NOMO-1 (cell line): ENCODE measurements at regions not wholly inside any gene's neighbourhood (a gene's known extent, or its start where the extent isn't known, plus 50 kb on each side); places are given as distances from the start of the nearest gene placed in this dataset.
"Not testable (repeated sequence)": the region's sequence is repeated elsewhere in the genome, so short reads cannot be mapped to it uniquely, and the experiment has no call there.

Experiments
- DNase-seq, 2 experiments: peaks; one replicate each; lab custom pipeline; 2025; ENCODE audit not compliant: unreplicated experiment in 2 of 2; lab: John Stamatoyannopoulos, UW

DNA sequence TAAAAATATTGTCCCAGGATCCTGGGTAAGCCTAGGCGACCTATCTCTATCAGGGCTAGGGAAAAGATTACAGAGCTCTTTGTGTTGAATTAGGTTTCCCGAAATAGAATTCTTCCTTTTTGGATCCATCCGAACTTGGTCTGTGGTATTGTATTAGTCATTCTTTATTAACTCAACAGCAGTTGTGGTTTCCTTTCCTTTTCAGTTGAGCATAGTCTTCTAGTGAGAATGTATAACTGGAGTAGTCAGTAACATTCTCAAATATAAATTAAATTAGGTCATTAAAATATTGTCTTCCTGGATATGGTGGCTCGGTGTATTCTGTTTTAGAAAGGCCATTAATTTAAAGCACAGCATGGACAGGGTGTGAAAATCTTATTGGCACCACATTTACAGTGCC is 520.4 kb downstream of the NLGN4X start:
- DNase-seq: peak in 1 of 2 experiments; percentile 6

- no peak for DNase-seq
These were observed 525.8 kb downstream of the NLGN4X start for GRCh38 chrX:5702890-5703289.

GRCh38 chrX:5695971-5696370 is 532.7 kb downstream of the NLGN4X start:
- no peak for DNase-seq

DNA sequence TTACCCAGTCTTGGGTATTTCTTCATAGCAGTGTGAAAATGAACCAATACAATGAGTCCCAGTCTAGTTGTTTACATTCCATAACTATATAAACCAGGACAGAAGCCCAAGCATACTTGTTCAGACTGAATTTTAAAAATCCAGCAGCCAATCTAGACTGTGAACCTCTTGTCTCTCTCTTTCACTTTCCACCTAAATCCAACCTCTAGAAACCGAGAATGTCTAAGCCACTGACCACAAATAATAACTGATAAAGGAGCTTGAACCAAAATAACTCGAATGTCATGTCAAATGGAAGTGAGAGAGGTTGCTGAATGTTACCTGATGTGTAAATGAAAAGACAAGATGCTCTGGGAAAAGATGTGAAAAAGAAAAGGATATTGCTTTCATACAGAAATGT is 544.7 kb downstream of the NLGN4X start:
- DNase-seq: no peak

DNA sequence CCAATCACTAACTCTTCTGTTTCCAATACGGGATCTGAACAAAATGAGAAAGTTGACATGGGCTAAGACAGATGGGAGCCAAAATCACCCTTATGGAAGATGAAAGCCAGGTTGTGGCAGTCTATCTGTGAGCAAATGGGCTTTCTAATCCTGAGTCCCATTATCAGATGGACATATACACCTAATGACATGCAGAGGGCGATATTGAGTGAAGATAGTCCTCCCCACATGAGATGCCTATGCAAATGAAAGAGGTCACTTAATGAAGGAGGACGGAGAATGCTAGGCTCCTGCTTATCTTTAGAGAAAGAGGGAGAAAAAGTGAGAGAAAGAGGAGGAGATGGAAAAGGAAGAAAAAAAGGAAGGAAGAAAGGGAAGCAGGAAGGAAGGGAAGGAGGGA is 547.5 kb downstream of the NLGN4X start:
- DNase-seq: peak in 1 of 2 experiments; percentile 7

GRCh38 chrX:5674036-5674435 is 554.6 kb downstream of the NLGN4X start:
- DNase-seq: no peak

DNA sequence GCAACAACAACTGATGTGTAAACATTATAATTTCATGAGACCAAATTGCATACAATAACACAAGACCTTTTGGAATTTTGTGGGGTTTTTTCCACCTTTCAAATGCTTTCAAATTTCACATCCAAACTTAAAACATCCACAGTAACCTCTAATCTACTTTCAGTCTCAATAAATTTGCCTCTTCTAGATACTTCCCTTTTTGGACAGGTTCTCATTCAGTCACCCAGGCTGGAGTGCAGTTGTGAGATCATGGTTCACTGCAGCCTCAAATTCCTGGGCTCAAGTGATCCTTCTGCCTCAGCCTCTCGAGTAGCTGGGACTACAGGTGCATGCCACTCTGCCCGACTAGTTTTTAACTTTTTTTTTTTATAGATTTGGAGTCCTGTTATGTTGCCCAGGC is 556.6 kb downstream of the NLGN4X start:
- DNase-seq: no peak

DNA sequence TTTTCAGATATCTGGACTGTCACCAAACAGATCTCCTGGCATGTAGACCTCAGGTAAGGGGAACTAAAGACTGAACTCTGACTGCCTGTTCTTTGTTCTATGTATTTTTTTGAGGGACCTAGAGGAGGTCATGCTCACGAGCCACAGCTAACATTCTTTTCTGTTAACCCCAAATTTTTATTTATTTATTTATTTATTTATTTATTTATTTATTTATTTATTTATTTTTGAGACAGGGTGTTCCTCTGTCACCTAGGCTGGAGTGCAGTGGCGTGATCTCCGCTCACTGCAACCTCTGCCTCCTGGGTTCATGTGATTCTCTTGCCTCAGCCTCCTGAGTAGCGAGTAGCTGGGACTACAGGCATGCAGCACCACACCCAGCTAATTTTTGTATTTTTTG is 562.0 kb downstream of the NLGN4X start:
- DNase-seq: not testable (repeated sequence)

DNA sequence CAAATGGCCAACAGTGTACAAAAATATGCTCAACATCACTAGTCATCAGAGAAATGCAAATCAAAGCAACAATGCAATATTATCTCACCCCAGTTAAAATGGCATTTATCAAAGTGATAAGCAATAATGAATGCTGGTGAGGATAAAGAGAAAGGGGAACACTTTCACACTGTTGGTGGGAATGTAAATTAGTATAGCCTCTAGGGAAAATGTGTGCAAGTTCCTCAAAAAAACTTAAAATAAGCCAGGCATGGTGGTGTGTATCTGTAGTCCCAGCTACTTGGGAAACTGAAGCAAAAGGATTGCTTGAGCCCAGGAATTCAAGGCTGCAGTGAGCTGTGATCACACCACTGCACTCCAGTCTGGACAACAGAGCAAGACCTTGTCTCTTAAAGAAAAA is 572.1 kb downstream of the NLGN4X start:
- no peak for DNase-seq

DNA sequence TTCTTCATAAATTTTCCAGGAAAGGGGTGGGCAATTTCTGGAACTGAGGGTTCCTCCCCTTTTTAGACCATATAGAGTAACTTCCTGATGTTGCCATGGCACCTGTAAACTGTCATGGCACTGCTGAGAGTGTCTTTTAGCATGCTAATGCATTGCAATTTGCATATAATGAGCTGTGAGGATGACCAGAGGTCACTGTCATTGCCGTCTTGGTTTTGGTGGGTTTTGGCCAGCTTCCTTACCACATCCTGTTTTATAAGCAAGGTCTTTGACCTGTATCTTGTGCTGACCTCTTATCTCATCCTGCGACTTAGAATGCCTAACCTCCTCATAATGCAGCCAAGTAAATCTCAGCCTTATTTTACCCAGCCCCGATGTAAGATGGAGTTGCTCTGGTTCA is 577.8 kb downstream of the NLGN4X start:
- DNase-seq: no peak

DNA sequence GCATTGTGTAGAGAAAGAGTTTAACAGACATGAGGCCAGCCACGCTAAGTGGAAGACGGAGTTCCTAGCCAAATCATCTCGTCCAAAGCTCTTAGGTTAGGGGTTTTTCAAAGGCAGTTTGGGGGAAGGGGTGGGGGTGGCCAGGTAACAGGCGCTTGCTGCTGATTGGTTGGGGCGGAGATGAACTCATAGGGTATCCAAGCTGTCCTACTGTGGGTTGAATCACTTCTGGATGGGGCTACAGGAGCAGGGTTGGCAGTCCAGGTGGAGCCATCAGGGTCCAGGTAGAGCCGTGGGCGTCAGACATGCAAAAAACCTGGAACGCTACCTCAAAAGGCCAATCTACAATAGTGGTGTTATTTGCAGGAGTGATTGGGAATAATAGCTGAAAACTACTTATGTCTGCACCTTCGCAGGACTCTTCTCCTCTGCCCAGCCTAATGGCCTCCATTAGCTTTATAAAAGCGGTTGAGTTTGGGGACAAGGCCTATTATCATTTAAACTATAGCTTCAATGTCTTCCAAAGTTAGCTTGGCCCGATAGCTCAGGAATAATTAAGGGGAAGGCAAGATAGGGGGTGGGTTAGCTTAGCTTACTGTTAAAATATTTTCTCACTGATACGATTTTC is 579.6 kb downstream of the NLGN4X start:
- DNase-seq: no peak

- peak; percentile 54 to 85 for DNase-seq
These were observed 581.8 kb downstream of the NLGN4X start for GRCh38 chrX:5646818-5647217.

DNA sequence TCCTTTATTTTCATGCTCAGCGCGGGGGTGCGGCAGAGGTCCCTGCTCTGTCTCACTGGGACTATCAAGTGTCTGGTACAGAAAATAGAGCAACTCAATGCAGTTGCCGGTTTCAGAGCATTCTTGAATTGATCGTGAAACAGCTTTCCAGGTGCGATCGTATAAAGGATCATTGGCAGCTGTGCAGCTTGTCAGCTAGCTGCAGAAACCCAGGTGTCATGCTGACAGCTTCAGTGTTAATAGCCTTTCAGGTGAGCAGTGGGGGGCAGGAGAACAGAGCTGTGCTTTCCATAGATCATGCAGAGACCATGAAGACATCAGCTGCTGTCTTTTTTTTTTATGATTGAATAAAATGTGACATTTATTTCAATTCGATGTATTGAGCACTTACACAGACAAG is 583.9 kb downstream of the NLGN4X start:
- DNase-seq: no peak

GRCh38 chrX:5640071-5640470 is 588.6 kb downstream of the NLGN4X start:
- no peak for DNase-seq

DNA sequence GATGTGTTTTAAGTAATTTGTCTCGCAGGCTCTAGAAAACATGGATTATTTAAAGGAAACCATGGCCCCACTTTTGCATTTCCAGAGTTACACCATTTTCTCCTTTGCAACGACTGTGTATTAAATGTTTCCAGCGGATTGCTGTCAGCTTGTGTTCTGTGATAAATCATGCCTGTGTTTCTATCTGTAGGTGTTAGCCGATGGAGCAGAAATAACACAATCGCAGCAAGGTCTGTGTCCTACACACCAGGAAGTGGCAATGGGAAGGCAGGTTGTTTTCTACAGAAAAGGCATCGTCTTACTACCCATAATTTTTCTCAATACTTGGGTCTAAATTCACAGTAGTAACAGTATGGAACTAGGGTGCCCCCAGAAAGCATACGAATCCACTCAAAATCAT is 590.1 kb downstream of the NLGN4X start:
- no peak for DNase-seq

DNA sequence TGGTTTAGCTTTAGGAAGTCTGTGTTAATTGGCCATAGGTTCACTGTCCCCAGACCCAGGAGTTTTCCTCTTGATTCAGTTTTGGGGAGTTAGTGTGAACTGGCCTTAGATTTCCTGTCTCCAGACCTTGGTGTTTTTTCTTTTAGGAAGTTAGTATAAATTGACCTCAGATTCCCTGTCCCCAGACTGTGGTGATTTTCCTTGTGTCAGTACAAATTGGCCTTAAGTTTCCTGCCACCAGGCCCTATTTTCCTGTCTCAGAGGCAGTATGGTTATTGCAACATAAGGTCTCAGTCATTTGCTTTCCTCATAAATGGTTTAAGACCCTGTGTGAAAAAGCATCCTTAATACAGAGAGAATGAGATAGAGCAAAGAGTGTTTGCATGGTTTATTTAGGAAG is 595.8 kb downstream of the NLGN4X start:
- no peak for DNase-seq

- DNase-seq: no peak
These were observed 596.5 kb downstream of the NLGN4X start for GRCh38 chrX:5632061-5632614.

GRCh38 chrX:5617666-5618065 is 611.0 kb downstream of the NLGN4X start:
- DNase-seq: no peak

DNA sequence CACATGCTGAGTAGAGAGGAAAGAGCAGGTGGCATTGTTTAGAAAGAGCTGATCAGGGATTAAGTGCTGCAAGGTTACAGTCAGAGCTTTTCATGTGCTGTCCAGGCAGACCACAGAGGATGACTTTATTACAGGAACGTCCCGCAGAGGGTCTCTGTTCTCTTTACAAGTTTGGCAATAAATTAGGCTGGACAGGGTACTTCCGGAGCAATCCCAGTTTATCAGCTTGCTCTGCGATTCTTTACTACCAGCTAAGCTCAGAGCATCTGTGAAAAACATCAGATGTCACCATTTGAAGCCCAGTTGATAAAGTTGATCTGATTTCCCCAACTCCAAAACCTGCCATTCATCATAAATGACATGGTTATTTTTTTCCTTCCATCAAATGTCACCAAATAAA is 633.1 kb downstream of the NLGN4X start:
- no peak for DNase-seq

DNA sequence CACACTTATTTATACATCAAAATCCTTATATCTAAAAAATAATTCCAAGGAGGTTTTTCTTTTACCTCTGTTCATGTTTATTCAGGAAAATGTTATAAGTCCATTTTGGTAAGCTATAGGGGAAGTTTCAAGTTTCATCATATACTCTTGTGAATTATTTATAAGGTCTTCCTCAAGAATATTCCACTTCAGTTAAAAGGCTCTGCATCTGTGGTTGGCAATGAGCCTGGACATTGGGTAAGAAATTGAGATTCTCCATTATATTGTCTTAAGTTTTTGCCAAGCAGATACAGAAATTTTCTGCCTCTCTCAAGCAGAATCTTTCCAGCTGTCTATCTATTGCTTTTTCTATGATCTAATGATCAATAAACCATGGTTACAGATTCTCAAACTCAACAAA is 641.9 kb downstream of the NLGN4X start:
- DNase-seq: no peak

DNA sequence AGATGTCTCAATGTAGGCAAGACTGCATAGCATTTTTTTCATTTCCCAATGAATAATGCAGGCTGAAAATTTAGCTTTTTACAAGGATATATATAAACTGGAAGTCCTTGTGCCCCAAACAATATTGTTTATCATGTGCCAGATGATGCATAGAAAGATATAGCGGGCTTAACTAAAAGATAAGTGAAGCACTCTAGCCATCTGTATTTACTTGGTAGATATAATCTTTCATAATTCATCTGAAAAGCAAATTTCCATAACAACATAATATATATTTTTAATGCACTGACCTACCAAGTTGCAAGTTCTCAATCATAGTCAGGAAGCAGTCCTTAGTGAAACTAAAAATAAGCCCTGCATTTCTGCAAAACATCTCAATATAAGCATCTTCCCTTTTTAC is 653.3 kb downstream of the NLGN4X start:
- no peak for DNase-seq

GRCh38 chrX:5568934-5569333 is 659.7 kb downstream of the NLGN4X start:
- no peak for DNase-seq

- DNase-seq: no peak
These were observed 669.3 kb downstream of the NLGN4X start for GRCh38 chrX:5559386-5559785.
